Esophagus squamous epithelium (tissue), 4 donors: ENCODE measurements at regions not wholly inside any gene's neighbourhood (a gene's known extent, or its start where the extent isn't known, plus 50 kb on each side); places are given as distances from the start of the nearest gene placed in this dataset.

Source experiments
- POLR2A ChIP-seq, 4 donors: fragments of 450-650 bp; IDR thresholded peaks; one replicate each; pipeline ENCODE4 v1.6.1; 2017; ENCODE audit warnings: antibody characterized with exemption in 4 of 4, mild to moderate bottlenecking in 4 of 4, moderate library complexity in 3 of 4
- TF ChIP-seq, protein P1 (sequence below), 6 experiments: fragments of 450-650 bp in 4 of 6; fragments of 200-600 bp in 2 of 6; sonication (generic) in 2 of 6; IDR thresholded peaks; one replicate each; pipeline ENCODE4 v1.5.1; 2016 to 2019; ENCODE audit warnings: antibody characterized with exemption in 6 of 6, mild to moderate bottlenecking in 4 of 6, moderate library complexity in 4 of 6

DNA sequence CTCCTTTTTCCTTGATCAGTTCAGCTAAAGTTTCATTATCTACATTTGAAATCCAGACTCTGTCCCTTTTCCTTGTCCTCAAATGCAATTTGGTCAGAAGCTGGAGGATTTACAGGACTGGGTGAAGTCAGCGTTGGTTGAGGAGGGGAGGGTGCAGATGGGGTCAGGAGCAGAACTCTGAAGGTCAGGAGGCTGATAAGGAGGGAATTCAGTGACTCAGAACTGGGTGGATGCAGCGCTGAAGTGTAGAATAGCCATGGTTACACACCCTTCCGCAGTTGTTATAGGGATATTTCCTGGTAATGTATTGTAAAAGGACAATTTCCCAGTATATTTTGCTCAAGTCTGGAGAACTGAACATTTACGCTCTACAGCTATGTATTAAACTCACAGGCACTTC lies 133.1 kb upstream of the FOXA2 start:
- TF ChIP-seq, protein P1, sequence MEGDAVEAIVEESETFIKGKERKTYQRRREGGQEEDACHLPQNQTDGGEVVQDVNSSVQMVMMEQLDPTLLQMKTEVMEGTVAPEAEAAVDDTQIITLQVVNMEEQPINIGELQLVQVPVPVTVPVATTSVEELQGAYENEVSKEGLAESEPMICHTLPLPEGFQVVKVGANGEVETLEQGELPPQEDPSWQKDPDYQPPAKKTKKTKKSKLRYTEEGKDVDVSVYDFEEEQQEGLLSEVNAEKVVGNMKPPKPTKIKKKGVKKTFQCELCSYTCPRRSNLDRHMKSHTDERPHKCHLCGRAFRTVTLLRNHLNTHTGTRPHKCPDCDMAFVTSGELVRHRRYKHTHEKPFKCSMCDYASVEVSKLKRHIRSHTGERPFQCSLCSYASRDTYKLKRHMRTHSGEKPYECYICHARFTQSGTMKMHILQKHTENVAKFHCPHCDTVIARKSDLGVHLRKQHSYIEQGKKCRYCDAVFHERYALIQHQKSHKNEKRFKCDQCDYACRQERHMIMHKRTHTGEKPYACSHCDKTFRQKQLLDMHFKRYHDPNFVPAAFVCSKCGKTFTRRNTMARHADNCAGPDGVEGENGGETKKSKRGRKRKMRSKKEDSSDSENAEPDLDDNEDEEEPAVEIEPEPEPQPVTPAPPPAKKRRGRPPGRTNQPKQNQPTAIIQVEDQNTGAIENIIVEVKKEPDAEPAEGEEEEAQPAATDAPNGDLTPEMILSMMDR (IDR thresholded peaks at IDR 0.05), result no peak
- TF ChIP-seq POLR2A (IDR thresholded peaks at IDR 0.05), result no peak
